Neural cell (in vitro differentiated cells): ENCODE measurements at regions not wholly inside any gene's neighbourhood (a gene's known extent, or its start where the extent isn't known, plus 50 kb on each side); places are given as distances from the start of the nearest gene placed in this dataset.

Experiments used
- H2AFZ ChIP-seq: fragments of 200-600, 300-800 bp; sonication (generic), shearing (Covaris generic); 2 replicates; pipeline ENCODE4 v1.6.0; 2014; ENCODE audit warnings: low read depth, mild to moderate bottlenecking, antibody characterized with exemption, low read length, moderate library complexity
- H3F3A ChIP-seq: fragments of 200-600 bp; shearing (Covaris generic); 2 replicates; pipeline ENCODE4 v1.6.1; 2016; ENCODE audit warnings: mild to moderate bottlenecking, moderate library complexity, mixed read lengths, antibody characterized with exemption, low read length; ENCODE audit not compliant: insufficient read depth, poor library complexity, severe bottlenecking
- H3K27ac ChIP-seq: fragments of 200-600, 300-800 bp; sonication (generic), shearing (Covaris generic); 2 replicates; pipeline ENCODE4 v1.5.1; 2014; ENCODE audit warnings: mild to moderate bottlenecking, low read length, moderate library complexity
- H3K27me3 ChIP-seq: fragments of 300-800, 200-600 bp; sonication (generic), shearing (Covaris generic); 2 replicates; pipeline ENCODE4 v1.6.0; 2014; ENCODE audit warnings: mild to moderate bottlenecking, low read depth, low read length, moderate library complexity; ENCODE audit not compliant: insufficient read depth
- H3K36me3 ChIP-seq: fragments of 300-800, 200-600 bp; sonication (generic), shearing (Covaris generic); 2 replicates; pipeline ENCODE4 v1.5.1; 2014; ENCODE audit warnings: mild to moderate bottlenecking, antibody characterized with exemption, low read length, moderate library complexity; ENCODE audit not compliant: insufficient read depth
- H3K4me2 ChIP-seq: fragments of 300-800, 200-600 bp; sonication (generic), shearing (Covaris generic); 2 replicates; pipeline ENCODE4 v1.6.0; 2014; ENCODE audit warnings: mild to moderate bottlenecking, low read length
- H3K4me3 ChIP-seq: fragments of 300-800, 200-600 bp; sonication (generic), shearing (Covaris generic); 2 replicates; pipeline ENCODE4 v1.5.1; 2014; ENCODE audit warnings: mild to moderate bottlenecking, low read length, moderate library complexity
- H3K79me2 ChIP-seq: fragments of 200-600 bp; shearing (Covaris generic); replicated peaks from 2 replicates; pipeline ENCODE4 v1.6.0; 2014; ENCODE audit warnings: mild to moderate bottlenecking, low read length, moderate library complexity; ENCODE audit not compliant: insufficient read depth
- H3K9ac ChIP-seq: fragments of 300-800, 200-600 bp; sonication (generic), shearing (Covaris generic); 2 replicates; pipeline ENCODE4 v1.6.1; 2016; ENCODE audit warnings: mild to moderate bottlenecking, low read length, mixed read lengths
- H3K9me2 ChIP-seq: fragments of 200-600 bp; shearing (Covaris generic); 2 replicates; pipeline ENCODE4 v1.6.1; 2016; ENCODE audit warnings: mild to moderate bottlenecking, low read length, mixed read lengths; ENCODE audit not compliant: insufficient read depth
- H3K9me3 ChIP-seq: fragments of 200-600, 300-800 bp; sonication (generic), shearing (Covaris generic); 2 replicates; pipeline ENCODE4 v1.6.1; 2016; ENCODE audit warnings: mild to moderate bottlenecking, mixed run types, low read length, moderate library complexity, mixed read lengths
- H4K20me1 ChIP-seq: fragments of 200-600 bp; shearing (Covaris generic); 2 replicates; pipeline ENCODE4 v1.6.1; 2016; ENCODE audit warnings: mild to moderate bottlenecking, mixed run types; ENCODE audit not compliant: insufficient read depth
- EP300 ChIP-seq: fragments of 450-650 bp; conservative IDR thresholded peaks from 2 replicates; pipeline ENCODE4 v1.6.1; 2014; ENCODE audit warnings: antibody characterized with exemption, mild to moderate bottlenecking, moderate library complexity; ENCODE audit not compliant: poor library complexity, severe bottlenecking
- EZH2 ChIP-seq: fragments of 200-600, 300-800 bp; shearing (Covaris generic), sonication (generic); IDR thresholded peaks from 2 replicates; pipeline ENCODE4 v1.6.1; 2014; ENCODE audit warnings: antibody characterized with exemption, low read length, borderline replicate concordance, mild to moderate bottlenecking; ENCODE audit not compliant: insufficient read depth, poor library complexity, severe bottlenecking
- MXI1 ChIP-seq: fragments of 450-650 bp; conservative IDR thresholded peaks from 2 replicates; pipeline ENCODE4 v1.6.1; 2014; ENCODE audit warnings: antibody characterized with exemption, mild to moderate bottlenecking; ENCODE audit not compliant: poor library complexity, severe bottlenecking
- POLR2AphosphoS5 ChIP-seq: IDR thresholded peaks from 2 replicates; pipeline ENCODE4 v1.6.1; 2012
- RAD21 ChIP-seq: fragments of 450-650 bp; conservative IDR thresholded peaks from 2 replicates; pipeline ENCODE4 v1.6.1; 2014; ENCODE audit warnings: antibody characterized with exemption, mild to moderate bottlenecking, moderate library complexity
- SMC3 ChIP-seq: fragments of 450-650 bp; conservative IDR thresholded peaks from 2 replicates; pipeline ENCODE4 v1.6.1; 2014; ENCODE audit warnings: antibody characterized with exemption, mild to moderate bottlenecking, moderate library complexity; ENCODE audit not compliant: poor library complexity
- TAF1 ChIP-seq: IDR thresholded peaks from 2 replicates; pipeline ENCODE4 v1.6.1; 2012; ENCODE audit warnings: low read depth
- TF ChIP-seq, protein P1 (sequence below): IDR thresholded peaks from 2 replicates; pipeline ENCODE4 v1.6.1; 2012; ENCODE audit warnings: borderline replicate concordance
- TF ChIP-seq, protein P2 (sequence below): fragments of 450-650 bp; IDR thresholded peaks from 2 replicates; pipeline ENCODE4 v1.5.1; 2014; ENCODE audit warnings: antibody characterized with exemption, mild to moderate bottlenecking, moderate library complexity; ENCODE audit not compliant: poor library complexity, severe bottlenecking

DNA sequence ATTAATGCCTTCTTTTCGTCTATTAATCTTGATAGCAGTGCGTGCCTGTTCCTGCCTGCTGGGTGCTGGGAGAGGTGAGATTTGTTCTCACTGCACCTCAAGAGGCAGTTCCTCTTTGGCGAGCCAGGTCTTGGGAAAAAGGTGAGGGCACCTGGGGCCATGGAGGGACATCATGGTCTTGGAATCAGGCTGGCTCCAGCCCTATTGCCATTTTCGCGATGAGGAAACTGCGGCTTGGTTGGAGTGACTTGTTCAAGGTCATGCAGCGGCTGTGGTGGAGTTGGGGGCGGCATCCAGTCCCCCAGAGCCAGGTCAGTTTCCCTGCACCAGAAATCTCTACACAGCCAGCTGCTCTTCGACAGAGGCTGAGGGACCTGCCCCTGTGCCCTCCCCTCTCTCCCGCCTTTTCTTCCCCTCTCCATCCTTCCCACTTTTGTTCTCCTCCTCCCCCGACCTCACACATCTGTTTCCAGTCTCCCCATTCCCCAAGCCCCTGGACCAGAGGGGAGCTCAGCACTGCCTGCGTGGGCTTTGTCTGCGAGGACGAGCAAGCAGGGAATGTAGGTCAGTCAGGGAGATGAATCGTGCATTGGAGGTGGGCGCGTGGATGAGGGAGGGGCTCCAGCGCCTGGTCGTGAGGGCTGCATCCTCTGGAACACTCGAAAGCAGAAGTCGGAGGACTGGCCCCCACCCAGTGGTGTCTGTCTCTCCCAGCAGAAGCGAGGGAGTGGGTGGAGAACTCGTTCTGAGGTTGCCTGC lies 135.1 kb downstream of the ACTL8 start:
- H3K4me3 ChIP-seq = no peak overlapping the region
- no peak overlapping the region for H3K27ac ChIP-seq
- TF ChIP-seq MXI1 (no peak), POLR2AphosphoS5 (no peak), RAD21 (no peak), SMC3 (no peak), EP300 (no peak), EZH2 (no peak), TAF1 (no peak)
- TF ChIP-seq, protein P1, sequence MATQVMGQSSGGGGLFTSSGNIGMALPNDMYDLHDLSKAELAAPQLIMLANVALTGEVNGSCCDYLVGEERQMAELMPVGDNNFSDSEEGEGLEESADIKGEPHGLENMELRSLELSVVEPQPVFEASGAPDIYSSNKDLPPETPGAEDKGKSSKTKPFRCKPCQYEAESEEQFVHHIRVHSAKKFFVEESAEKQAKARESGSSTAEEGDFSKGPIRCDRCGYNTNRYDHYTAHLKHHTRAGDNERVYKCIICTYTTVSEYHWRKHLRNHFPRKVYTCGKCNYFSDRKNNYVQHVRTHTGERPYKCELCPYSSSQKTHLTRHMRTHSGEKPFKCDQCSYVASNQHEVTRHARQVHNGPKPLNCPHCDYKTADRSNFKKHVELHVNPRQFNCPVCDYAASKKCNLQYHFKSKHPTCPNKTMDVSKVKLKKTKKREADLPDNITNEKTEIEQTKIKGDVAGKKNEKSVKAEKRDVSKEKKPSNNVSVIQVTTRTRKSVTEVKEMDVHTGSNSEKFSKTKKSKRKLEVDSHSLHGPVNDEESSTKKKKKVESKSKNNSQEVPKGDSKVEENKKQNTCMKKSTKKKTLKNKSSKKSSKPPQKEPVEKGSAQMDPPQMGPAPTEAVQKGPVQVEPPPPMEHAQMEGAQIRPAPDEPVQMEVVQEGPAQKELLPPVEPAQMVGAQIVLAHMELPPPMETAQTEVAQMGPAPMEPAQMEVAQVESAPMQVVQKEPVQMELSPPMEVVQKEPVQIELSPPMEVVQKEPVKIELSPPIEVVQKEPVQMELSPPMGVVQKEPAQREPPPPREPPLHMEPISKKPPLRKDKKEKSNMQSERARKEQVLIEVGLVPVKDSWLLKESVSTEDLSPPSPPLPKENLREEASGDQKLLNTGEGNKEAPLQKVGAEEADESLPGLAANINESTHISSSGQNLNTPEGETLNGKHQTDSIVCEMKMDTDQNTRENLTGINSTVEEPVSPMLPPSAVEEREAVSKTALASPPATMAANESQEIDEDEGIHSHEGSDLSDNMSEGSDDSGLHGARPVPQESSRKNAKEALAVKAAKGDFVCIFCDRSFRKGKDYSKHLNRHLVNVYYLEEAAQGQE = no peak
- TF ChIP-seq, protein P2, sequence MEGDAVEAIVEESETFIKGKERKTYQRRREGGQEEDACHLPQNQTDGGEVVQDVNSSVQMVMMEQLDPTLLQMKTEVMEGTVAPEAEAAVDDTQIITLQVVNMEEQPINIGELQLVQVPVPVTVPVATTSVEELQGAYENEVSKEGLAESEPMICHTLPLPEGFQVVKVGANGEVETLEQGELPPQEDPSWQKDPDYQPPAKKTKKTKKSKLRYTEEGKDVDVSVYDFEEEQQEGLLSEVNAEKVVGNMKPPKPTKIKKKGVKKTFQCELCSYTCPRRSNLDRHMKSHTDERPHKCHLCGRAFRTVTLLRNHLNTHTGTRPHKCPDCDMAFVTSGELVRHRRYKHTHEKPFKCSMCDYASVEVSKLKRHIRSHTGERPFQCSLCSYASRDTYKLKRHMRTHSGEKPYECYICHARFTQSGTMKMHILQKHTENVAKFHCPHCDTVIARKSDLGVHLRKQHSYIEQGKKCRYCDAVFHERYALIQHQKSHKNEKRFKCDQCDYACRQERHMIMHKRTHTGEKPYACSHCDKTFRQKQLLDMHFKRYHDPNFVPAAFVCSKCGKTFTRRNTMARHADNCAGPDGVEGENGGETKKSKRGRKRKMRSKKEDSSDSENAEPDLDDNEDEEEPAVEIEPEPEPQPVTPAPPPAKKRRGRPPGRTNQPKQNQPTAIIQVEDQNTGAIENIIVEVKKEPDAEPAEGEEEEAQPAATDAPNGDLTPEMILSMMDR = no peak

DNA sequence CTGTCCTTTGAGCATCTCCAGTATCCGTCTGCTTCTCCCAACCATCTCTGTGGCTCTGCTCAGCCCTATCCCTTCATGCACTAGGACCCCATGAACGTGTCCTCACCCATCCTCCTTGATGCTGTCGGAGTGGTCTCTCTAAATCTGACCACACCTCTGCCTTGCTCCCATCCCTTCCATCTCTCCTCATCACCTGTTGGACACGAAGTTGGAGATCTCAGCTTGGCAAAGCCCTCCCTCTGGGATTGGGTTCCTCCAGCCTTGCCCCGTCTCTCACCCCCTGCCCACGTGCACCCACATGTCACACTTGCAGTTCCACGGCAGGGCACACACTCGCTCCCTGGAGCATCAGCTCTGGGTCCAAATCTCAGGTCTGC lies 135.7 kb downstream of the ACTL8 start:
- no peaks in the 10 kb centered on the region for H3F3A ChIP-seq
- no peaks in the 10 kb centered on the region for H3K79me2 ChIP-seq
- no peak overlapping the region for H3K9ac ChIP-seq
- no peaks in the 10 kb centered on the region for H3K27me3 ChIP-seq
- H4K20me1 ChIP-seq = no peaks in the 10 kb centered on the region
- no peaks in the 10 kb centered on the region for H3K9me3 ChIP-seq
- no peak overlapping the region for H3K4me3 ChIP-seq
- no peak overlapping the region for H3K27ac ChIP-seq
- TF ChIP-seq TAF1 = no peak
- TF ChIP-seq EZH2 = no peak
- no peak for TF ChIP-seq EP300
- no peak for TF ChIP-seq RAD21
- TF ChIP-seq, protein P2 = no peak
- no peak for TF ChIP-seq POLR2AphosphoS5
- TF ChIP-seq, protein P1 = no peak
- TF ChIP-seq MXI1 = no peak
- TF ChIP-seq SMC3 = no peak
- no peaks in the 10 kb centered on the region for H3K36me3 ChIP-seq
- no peaks in the 10 kb centered on the region for H3K9me2 ChIP-seq
- no peak overlapping the region for H2AFZ ChIP-seq
- no peak overlapping the region for H3K4me2 ChIP-seq

More for the DNA sequence above, 135.1 kb downstream of the ACTL8 start:
- Histone ChIP-seq H3K9me3 (no peaks in the 10 kb centered on the region), H3K9me2 (no peaks in the 10 kb centered on the region), H3K36me3 (no peaks in the 10 kb centered on the region), H2AFZ (no peak overlapping the region), H4K20me1 (no peaks in the 10 kb centered on the region), H3K9ac (no peak overlapping the region), H3K4me2 (no peak overlapping the region), H3F3A (no peaks in the 10 kb centered on the region), H3K27me3 (no peaks in the 10 kb centered on the region), H3K79me2 (no peaks in the 10 kb centered on the region)
